ENCODE measurements at regions not wholly inside any gene's neighbourhood (a gene's known extent, or its start where the extent isn't known, plus 50 kb on each side); places are given as distances from the start of the nearest gene placed in this dataset.

DNA sequence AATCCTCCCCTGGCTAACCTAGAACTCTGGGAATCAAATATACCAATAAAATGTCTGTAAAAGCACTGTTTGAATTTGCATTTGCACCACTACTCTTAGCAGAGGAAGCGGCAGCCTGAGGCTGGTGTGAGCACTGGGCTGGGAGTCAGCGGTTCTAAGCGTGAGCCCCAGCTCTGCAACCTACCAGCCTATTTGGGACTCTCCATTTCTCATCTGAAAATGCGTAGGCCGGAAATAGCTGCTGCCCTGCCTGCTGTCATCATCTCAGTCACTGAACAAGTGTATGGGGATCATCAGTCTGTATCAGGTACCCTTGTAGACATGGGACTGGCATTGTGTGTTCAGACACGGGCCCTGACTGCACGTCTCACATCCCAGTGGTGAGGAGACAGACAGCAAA, 194.3 kb downstream of the ANKRD30B start:
- no peak for DNase-seq (ENCODE audit: low read depth)
- CTCF ChIA-PET = no interaction called here
- H3K4me3 ChIP-seq (ENCODE audit: low read depth, low read length) = no peak overlapping the region
- no peaks in the 10 kb centered on the region for H3K27me3 ChIP-seq (ENCODE audit: control insufficient read depth, insufficient read depth, low read length)
- POLR2A ChIA-PET = no interaction called here
- no peaks in the 10 kb centered on the region for H3K36me3 ChIP-seq (ENCODE audit: control insufficient read depth, insufficient read depth, low read length)
- TF ChIP-seq, protein P1, sequence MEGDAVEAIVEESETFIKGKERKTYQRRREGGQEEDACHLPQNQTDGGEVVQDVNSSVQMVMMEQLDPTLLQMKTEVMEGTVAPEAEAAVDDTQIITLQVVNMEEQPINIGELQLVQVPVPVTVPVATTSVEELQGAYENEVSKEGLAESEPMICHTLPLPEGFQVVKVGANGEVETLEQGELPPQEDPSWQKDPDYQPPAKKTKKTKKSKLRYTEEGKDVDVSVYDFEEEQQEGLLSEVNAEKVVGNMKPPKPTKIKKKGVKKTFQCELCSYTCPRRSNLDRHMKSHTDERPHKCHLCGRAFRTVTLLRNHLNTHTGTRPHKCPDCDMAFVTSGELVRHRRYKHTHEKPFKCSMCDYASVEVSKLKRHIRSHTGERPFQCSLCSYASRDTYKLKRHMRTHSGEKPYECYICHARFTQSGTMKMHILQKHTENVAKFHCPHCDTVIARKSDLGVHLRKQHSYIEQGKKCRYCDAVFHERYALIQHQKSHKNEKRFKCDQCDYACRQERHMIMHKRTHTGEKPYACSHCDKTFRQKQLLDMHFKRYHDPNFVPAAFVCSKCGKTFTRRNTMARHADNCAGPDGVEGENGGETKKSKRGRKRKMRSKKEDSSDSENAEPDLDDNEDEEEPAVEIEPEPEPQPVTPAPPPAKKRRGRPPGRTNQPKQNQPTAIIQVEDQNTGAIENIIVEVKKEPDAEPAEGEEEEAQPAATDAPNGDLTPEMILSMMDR (IDR thresholded peaks at IDR 0.05; ENCODE audit: insufficient read depth, low read depth, low read length) = no peak

DNA sequence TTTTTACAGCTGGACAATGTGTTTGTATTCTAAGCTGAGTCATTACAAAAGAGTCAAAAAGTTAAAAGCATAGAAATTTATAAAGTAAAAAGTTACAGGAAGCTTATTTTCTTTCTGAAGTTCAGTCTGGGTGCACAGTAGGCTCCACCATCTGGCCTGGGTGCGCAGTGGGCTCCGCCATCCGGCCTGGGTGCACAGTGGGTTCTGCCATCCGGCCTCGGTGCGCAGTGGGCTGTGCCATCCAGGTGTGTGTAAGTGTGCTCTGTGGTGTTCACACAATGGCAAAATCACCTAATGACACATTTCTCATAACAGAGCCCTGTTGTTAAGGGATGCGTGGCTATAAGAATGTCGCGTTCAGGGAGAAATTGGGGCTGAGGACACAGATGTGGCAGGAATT, 195.5 kb downstream of the ANKRD30B start:
- TF ChIP-seq, protein P1 (IDR thresholded peaks at IDR 0.05; ENCODE audit: insufficient read depth, low read depth, low read length) = no peak
- CTCF ChIA-PET = no interaction called here
- H3K4me3 ChIP-seq (ENCODE audit: low read depth, low read length) = no peak overlapping the region
- DNase-seq (ENCODE audit: low read depth) = no peak
- no peaks in the 10 kb centered on the region for H3K36me3 ChIP-seq (ENCODE audit: control insufficient read depth, insufficient read depth, low read length)
- H3K27me3 ChIP-seq (ENCODE audit: control insufficient read depth, insufficient read depth, low read length) = no peaks in the 10 kb centered on the region
- POLR2A ChIA-PET = no interaction called here

DNA sequence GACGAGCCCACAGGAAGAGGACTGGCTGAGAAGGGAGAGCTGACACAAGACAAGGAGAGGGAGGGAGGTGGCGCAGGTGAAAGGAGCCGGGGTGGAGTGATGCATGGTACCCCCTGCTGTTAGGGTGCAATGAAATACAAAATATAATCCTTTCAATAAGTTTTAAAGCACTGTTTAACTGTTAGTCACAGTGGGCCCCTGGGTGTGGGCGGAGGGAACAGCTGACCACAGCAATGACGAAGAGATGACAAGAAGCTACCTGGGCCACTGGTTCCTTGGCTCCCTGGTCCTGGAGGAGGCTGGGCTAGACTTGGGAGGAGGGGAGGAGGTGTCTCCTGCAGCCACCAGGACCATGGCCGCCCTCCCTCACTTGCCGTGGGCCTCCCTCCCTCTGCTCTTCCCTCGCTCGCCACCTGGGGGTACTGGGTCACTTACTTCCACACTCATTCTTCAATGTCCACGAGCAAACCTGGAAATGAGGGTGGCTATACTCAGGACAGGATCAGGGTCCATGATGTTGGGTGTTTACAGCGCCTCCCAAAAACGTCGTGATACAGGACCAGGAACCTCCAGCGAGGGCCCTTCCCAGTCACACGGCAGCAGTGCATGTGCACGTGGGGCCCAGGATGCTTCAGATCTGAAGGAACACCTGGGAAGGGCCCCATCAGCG, 196.1 kb downstream of the ANKRD30B start:
- no peak for DNase-seq (ENCODE audit: low read depth)
- CTCF ChIA-PET = no interaction called here
- POLR2A ChIA-PET = no interaction called here
- Histone ChIP-seq H3K27me3 (ENCODE audit: control insufficient read depth, insufficient read depth, low read length) (no peaks in the 10 kb centered on the region), H3K36me3 (ENCODE audit: control insufficient read depth, insufficient read depth, low read length) (no peaks in the 10 kb centered on the region), H3K4me3 (ENCODE audit: low read depth, low read length) (no peak overlapping the region)
- TF ChIP-seq, protein P1 (IDR thresholded peaks at IDR 0.05; ENCODE audit: insufficient read depth, low read depth, low read length) = no peak

DNA sequence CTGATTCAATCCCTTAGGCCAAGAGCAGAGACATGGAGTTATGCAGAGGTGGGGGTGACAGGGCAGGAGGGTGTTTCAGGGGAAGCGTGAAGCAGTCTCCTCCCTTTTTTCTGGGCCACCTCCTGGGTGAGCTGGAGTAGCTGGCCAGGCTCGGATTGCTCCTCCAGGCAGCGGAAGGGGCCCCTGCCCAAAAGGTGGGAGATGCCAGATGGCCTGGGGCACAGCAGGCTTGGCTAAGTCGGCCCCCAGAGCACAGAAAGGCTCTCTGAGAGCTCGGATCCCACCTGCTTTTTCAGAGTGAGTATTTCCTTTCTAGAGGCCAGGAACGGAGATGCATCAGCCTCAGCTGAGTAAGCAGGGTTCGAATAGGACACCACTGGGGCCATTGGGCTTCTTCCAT, 196.9 kb downstream of the ANKRD30B start:
- TF ChIP-seq, protein P1 (IDR thresholded peaks at IDR 0.05; ENCODE audit: insufficient read depth, low read depth, low read length) = no peak
- H3K36me3 ChIP-seq (ENCODE audit: control insufficient read depth, insufficient read depth, low read length) = no peaks in the 10 kb centered on the region
- CTCF ChIA-PET = no interaction called here
- no peak for DNase-seq (ENCODE audit: low read depth)
- H3K4me3 ChIP-seq (ENCODE audit: low read depth, low read length) = no peak overlapping the region
- H3K27me3 ChIP-seq (ENCODE audit: control insufficient read depth, insufficient read depth, low read length) = no peaks in the 10 kb centered on the region
- POLR2A ChIA-PET = no interaction called here

DNA sequence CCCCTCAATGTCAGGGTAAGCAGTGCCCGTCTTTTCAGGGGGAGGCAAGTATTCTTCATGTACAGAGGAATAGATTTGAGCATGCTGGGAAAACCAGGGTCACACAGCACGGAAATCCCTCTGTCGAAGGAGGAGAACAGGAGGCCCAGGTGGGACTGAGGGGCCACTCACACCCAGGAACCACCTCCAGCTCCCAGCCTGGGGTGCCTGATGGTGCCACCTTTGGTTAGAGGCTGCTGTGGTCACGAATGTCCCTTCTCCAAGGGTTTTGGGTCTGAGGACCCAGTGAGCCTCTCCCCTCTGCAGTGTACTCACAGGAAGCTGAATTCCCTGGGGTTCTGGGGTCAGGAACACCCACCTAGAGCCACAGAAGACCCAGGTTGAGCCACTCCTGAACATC, 197.3 kb downstream of the ANKRD30B start:
- TF ChIP-seq, protein P1 (IDR thresholded peaks at IDR 0.05; ENCODE audit: insufficient read depth, low read depth, low read length) = no peak
- ChIA-PET POLR2A (no interaction called here), CTCF (no interaction called here)
- Histone ChIP-seq H3K4me3 (ENCODE audit: low read depth, low read length) (no peak overlapping the region), H3K27me3 (ENCODE audit: control insufficient read depth, insufficient read depth, low read length) (no peaks in the 10 kb centered on the region), H3K36me3 (ENCODE audit: control insufficient read depth, insufficient read depth, low read length) (no peaks in the 10 kb centered on the region)
- DNase-seq (ENCODE audit: low read depth) = no peak
